GM19452 (cell line): ENCODE measurements at regions not wholly inside any gene's neighbourhood (a gene's known extent, or its start where the extent isn't known, plus 50 kb on each side); places are given as distances from the start of the nearest gene placed in this dataset.

Experiments used
- ATAC-seq: cut with Tn5 transposase; IDR thresholded peaks from one replicate; pipeline ENCODE4 v1.9.1; 2021; ENCODE audit not compliant: unreplicated experiment

DNA sequence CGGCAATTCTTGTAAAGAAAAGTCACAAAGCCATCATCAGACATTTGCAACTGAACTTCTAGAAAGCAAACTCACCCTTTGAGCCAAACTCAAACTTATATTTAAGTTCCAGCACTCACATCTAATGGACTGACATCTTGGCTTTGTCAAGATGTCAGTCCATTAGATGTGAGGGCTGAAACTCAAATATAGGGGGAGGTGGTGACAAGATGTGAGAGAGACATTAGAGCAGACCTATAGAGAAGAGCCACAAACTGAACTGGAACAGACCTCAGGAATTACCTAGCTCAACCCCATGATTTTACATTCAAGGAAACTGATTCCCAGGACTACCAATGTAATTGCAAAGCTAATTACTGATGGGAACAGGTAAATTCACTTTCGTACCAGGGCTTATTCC lies 543.8 kb downstream of the TNS1 start:
- no peak for ATAC-seq

- ATAC-seq: no peak
Observed at GRCh38 chr2:217456016-217456415, 546.8 kb downstream of the TNS1 start.

GRCh38 chr2:217452928-217453327 lies 549.9 kb downstream of the TNS1 start:
- no peak for ATAC-seq

GRCh38 chr2:217451666-217452065 lies 551.1 kb downstream of the TNS1 start:
- no peak for ATAC-seq

DNA sequence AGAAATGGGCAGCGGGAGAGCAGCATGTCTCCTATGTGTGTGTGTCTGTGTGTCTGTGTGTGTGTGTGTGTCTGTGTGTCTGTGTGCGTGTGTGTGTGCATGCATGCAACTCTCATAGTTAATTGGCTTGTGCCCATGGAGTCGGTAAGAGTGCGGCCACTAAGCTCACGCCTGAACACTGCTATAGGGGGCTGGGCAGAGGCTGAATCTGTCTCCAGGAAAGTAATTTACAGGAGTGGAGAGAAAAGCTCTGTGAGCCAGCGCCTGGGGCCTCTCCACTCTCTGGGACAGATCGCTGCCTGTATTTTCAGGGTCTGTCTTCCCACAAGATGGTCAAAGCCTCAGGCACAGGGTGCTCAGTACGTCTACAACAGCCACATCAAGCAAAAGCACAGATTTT lies 553.4 kb downstream of the TNS1 start:
- ATAC-seq: no peak

DNA sequence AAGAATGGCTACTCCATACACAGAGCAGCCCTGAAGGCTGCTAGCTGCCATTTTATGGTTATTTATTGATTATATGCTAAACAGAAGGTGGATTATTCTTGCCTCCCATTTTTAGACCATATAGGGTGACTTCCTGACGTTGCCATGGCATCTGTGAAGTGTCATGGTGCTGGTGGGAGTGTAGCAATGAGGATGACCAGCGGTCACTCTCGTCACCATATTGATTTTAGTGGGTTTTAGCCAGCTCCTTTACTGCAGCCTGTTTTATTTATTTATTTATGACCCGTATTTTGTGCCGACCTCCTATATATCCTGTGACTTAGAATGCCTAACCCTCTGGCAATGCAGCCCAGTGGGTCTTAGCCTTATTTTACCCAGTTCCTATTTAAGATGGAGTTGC lies 553.9 kb downstream of the TNS1 start:
- no peak for ATAC-seq

GRCh38 chr2:217445723-217446122 lies 557.1 kb downstream of the TNS1 start:
- no peak for ATAC-seq

DNA sequence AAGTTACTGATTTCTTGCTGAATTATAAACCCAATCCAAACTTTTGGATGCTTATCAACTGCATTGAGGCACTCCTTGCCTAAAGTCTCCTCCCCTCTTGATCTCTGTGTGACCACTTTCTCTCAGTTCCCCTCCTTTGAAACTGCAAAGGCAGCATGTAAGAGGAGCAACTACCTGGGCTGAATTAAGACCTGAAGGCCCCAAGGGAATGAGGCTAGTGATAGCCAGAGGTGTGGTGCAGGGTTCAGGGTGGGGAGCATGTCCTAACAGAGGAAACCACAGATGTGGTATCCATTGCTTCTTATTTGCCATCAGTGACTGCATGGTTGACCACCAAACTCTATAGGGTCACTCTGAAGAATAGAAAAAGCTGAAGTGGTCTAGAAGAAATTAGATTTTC lies 557.9 kb downstream of the TNS1 start:
- ATAC-seq: peak; percentile 62

DNA sequence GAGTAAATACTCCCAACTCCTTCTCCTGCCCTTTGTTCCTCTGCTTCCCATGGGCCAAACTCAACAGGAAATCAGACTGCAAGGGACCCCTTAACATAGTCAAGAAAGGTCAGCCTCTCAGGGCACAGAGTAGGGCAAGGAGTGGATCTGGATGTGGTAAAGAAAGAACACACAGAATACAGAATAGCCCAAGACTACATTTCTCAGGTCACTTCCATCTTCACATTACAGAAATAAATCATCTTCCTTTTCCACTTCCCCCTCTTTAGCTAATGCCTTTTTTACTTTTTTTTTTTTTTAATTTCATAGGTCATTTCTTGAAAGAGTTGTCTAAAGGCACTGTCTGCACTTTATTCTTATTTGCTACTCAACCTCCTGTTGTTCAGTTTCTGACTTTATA lies 558.3 kb downstream of the TNS1 start:
- ATAC-seq: no peak

DNA sequence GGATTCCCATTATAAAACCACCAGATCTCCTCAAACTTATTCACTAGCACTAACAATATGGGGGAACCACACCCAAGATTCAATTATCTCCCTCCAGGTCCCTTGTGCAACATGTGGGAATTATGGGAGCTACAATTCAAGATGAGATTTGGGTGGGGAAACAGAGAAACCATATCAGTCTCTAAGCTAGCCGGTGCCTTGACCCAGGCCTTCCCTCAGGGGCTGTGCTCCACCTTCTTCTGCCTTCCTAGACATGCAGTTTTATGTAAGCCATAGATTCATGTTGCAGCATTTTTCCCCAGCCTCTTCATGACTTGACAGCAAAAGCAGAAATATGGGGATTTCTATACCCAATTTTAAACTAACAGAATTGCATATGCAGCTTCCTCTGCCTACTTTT lies 559.2 kb downstream of the TNS1 start:
- no peak for ATAC-seq

- ATAC-seq: peak; percentile 71
Observed at GRCh38 chr2:217440000-217440399, 562.8 kb downstream of the TNS1 start.

DNA sequence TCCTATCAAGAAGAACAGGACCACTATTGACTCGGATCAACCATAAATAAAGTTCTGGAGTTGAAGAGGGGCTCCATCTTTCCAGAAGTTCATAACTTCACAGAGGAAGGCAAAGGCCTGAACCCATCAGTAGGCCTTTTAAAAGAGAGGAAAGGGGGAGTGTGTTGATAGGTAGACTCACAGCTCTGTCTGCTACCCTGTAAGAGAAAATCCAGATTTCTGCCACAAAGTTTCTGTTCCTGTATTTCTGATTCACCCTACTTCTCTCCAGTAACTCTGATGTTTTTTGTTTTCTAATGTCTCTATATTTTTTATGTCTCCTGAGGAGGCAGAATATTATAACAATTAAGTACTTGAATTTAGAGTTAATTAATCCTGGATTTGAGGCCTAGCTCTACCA lies 564.0 kb downstream of the TNS1 start:
- peak; percentile 48 for ATAC-seq

DNA sequence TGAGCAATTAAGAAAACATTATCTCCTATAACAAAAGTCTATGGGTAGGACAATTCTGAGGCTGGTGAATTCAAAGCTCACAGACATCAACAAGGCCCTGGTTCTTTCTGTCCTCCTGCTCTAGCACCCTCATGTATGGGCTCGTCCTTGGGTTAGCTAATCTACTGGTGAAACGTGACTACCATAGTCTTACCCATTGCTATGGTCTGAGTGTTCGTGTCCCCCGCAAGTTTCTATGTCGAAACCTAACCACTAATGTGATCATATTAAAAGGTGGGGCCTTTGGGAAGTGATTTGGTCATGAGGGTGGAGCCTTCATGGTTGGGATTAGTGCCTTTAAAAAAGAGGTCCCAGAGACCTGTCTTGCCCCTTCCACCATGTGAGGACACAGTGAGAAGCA lies 564.7 kb downstream of the TNS1 start:
- no peak for ATAC-seq

GRCh38 chr2:217437290-217437870 lies 565.4 kb downstream of the TNS1 start:
- no peak for ATAC-seq

- ATAC-seq: no peak
Observed at GRCh38 chr2:217436386-217436785, 566.4 kb downstream of the TNS1 start.

DNA sequence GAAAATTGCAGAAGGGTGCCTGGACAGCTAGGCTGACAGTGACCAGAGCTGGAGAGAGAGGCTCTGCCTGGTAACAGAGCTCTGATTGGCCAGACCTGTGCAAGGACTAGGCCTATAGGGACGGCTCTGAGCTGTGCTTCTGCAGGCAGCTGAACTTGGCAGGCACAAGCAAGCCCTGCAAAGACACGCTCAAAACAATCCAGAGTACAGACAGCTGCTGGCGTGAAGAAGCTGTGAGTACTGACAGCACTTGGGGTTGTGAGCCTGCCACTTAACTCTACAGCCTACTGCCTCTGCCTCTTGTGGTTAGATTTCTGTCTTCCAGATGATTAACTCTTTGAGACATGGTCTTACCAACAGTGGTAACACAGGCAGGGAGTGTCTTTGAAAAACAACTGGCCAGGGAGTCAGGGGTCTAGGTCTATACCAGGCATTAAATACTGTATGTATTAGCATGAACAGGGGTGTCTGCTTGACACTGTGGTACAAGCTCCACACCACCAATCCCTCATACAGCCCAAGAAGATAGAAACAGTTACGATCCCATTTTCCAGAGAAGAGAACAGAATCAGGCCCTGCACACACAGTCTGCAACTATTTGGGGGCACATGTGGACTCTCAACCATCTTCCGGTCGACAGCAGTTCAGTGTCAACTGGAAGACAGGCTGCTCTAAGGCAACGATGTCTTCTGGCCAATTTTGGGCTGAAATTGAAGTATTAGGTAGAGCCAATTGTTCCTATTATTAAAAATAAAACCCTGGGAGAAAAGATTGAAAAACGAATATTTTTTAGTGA lies 568.4 kb downstream of the TNS1 start:
- peak; percentile 94 for ATAC-seq

- ATAC-seq: no peak
Observed at GRCh38 chr2:217433522-217433921, 569.3 kb downstream of the TNS1 start.

DNA sequence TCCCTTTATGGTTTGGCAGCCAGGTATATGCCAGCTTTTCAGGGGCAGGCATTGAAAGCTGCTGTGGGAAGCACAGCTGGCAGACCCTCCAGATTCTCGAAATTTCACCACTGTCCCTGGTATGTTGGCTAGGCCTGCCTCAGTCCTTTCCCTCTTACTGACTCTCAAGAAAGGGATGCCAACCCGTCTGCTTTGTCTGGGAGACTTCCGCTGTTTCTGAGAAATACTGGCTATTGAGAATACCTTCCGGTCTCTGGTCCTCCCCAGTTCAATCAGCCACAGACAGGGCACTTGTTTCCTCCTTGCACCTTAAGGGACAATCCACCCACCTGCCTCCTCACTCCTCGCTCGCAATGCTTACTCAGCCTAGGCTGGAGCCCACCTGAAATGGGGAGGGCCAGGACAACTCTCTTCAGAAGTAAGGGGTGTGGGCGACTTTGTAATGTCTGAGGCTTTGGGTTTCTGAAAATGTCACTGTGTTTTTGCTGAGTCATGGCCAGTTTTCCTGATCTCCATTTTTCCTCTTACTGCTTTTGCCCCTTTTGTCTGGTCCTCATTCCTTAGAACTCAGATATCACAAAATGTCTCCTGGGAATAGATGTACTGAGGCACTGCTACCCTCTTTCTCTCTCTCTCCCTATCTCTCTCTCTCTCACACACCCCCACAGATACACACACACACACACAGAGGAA lies 571.1 kb downstream of the TNS1 start:
- ATAC-seq: no peak

GRCh38 chr2:217430916-217431576 lies 571.2 kb upstream of the TNP1 start:
- no peak for ATAC-seq

DNA sequence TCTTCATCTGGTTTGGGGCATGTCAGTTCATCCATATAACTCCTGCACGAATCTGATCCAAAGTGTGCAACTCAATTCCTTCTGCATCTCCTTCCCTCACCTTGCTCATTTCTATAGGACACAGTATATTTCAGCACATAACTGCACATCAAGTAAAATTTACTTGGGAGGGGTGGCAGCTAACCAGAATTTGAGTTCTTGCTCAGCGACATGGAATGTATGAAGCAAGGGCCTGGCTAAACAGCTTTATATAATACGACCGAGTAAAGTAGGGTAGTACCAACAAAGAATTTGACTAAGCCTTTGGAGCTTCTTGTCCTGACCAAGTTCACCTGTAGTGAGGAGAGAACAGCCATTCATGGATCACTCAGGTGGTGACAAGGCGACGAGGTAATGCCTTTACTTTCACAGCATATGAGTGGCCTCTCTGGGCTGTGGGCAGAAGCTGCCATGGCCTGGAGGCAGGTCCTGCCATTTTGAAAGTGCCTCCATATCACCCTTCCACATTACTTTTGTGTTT lies 570.2 kb upstream of the TNP1 start:
- ATAC-seq: no peak

DNA sequence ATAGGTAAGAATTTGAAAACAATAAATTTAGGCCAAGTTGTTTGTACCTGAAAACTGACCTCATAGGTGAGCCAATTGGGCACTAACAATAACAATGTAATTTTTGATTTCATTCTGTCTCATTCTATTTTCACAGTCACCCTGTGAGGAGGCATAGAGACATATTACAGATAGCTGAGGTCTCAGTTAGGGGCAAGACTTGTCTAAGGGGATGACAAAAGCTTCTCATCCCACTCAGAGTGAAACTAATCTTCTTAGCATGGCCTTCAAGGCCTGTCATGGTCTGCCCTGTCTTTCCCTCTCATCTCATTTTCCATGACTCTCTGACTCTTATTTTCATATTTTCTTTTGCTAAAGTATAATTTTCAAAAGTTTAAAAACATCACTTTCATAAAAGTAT lies 562.0 kb upstream of the TNP1 start:
- ATAC-seq: no peak

GRCh38 chr2:217420854-217421253 lies 561.0 kb upstream of the TNP1 start:
- ATAC-seq: no peak
